K562 (cell line): ENCODE measurements at regions not wholly inside any gene's neighbourhood (a gene's known extent, or its start where the extent isn't known, plus 50 kb on each side); places are given as distances from the start of the nearest gene placed in this dataset.

Experiments used
- E2F3 ChIP-seq: fragments of 250-450 bp; sonication (Bioruptor Pico); IDR thresholded peaks from 2 replicates; pipeline ENCODE4 v1.4.0; 2020; ENCODE audit warnings: mild to moderate bottlenecking
- JUN ChIP-seq, 2 experiments: sonication (generic) in 1 of 2; formaldehyde crosslinking in 1 of 2; IDR thresholded peaks; 2 replicates each; pipeline versions ENCODE4 v1.6.1 to v1.8.0; 2012 to 2022; ENCODE audit warnings: borderline replicate concordance in 2 of 2, mild to moderate bottlenecking in 2 of 2, improper control_type of control experiment in 1 of 2, low read depth in 1 of 2, low read length in 1 of 2, missing genetic modification reagents in 1 of 2
- PHB ChIP-seq: fragments of 250-450 bp; sonication (Bioruptor Pico); IDR thresholded peaks from 2 replicates; pipeline ENCODE4 v1.5.0; 2021
- TF ChIP-seq, protein P1 (sequence below), 3 experiments: IDR thresholded peaks in 2 of 3; conservative IDR thresholded peaks in 1 of 3; 2 replicates each; pipeline ENCODE4 v1.5.1; 2011 to 2012; ENCODE audit warnings: low read length in 3 of 3, mild to moderate bottlenecking in 3 of 3, control low read depth in 2 of 3, improper control_type of control experiment in 1 of 3, inconsistent platforms in 1 of 3, low read depth in 1 of 3, mixed read lengths in 1 of 3, moderate library complexity in 1 of 3; ENCODE audit not compliant: insufficient read depth in 2 of 3
- TF ChIP-seq, protein P2 (sequence below): sonication (generic); formaldehyde crosslinking; IDR thresholded peaks from 2 replicates; pipeline ENCODE4 v1.9.0; 2022; ENCODE audit warnings: mild to moderate bottlenecking, missing genetic modification reagents

DNA sequence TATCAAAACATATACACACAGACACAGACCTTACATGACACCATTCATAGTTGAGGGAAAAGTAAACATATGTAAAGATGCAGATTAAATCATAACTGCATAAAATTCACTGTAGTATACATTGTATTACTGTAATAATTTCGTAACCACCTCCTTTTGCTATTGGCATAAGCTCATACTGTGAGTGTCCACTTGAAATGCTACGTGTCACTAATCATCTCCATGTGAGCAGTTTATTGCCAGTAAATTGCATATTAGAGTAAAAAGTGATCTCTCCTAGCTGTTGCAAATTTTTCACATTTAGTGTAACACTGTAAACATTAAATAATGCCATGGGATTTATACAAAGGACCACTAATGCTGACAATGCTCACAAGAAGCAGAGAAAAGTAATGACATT is 256.7 kb upstream of the GNPDA2 start:
- TF ChIP-seq E2F3 (CRISPR knock-in tag) (no peak), JUN (IDR thresholded peaks at IDR 0.05; ENCODE audit: borderline replicate concordance, low read depth, low read length) (no peak), JUN (CRISPR knock-in tag; IDR thresholded peaks at IDR 0.05; ENCODE audit: borderline replicate concordance) (no peak), PHB (CRISPR knock-in tag) (no peak)
- TF ChIP-seq, protein P1, sequence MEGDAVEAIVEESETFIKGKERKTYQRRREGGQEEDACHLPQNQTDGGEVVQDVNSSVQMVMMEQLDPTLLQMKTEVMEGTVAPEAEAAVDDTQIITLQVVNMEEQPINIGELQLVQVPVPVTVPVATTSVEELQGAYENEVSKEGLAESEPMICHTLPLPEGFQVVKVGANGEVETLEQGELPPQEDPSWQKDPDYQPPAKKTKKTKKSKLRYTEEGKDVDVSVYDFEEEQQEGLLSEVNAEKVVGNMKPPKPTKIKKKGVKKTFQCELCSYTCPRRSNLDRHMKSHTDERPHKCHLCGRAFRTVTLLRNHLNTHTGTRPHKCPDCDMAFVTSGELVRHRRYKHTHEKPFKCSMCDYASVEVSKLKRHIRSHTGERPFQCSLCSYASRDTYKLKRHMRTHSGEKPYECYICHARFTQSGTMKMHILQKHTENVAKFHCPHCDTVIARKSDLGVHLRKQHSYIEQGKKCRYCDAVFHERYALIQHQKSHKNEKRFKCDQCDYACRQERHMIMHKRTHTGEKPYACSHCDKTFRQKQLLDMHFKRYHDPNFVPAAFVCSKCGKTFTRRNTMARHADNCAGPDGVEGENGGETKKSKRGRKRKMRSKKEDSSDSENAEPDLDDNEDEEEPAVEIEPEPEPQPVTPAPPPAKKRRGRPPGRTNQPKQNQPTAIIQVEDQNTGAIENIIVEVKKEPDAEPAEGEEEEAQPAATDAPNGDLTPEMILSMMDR (IDR thresholded peaks at IDR 0.05 in 2 of 3, conservative IDR thresholded peaks at IDR 0.05 in 1 of 3; ENCODE audit: insufficient read depth in 2 of 3, low read depth in 1 of 3, low read length in 3 of 3): no peak
- TF ChIP-seq, protein P2, sequence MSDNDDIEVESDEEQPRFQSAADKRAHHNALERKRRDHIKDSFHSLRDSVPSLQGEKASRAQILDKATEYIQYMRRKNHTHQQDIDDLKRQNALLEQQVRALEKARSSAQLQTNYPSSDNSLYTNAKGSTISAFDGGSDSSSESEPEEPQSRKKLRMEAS (CRISPR knock-in tag): no peak
